Natural killer cell (primary cell): ENCODE measurements at regions not wholly inside any gene's neighbourhood (a gene's known extent, or its start where the extent isn't known, plus 50 kb on each side); places are given as distances from the start of the nearest gene placed in this dataset.

Source experiments
- ATAC-seq, 3 donors: fragments of 150-1000 bp in 2 of 3; fragments of 200-7000 bp in 1 of 3; cut with Tn5 transposase; 1 replicate in 1 of 3; 2 replicates in 2 of 3; pipeline ENCODE4 v1.10.0; 2021; ENCODE audit warnings: mild to moderate bottlenecking in 2 of 3, moderate library complexity in 2 of 3
- DNase-seq, 2 donors: peaks; one replicate each; pipeline versions ENCODE4 v3.0.0 to v3.0.0-alpha.2; 2013 to 2021; ENCODE audit warnings: mixed read lengths in 1 of 2
- H3K27ac ChIP-seq: one replicate; pipeline ENCODE4 v1.5.1; 2013; ENCODE audit warnings: mild to moderate bottlenecking, low read length
- H3K27me3 ChIP-seq: one replicate; pipeline ENCODE4 v1.6.1; 2013; ENCODE audit warnings: low read length; ENCODE audit not compliant: control insufficient read depth, insufficient read depth
- H3K36me3 ChIP-seq: one replicate; pipeline ENCODE4 v1.6.1; 2013; ENCODE audit warnings: low read length; ENCODE audit not compliant: control insufficient read depth, insufficient read depth
- H3K4me1 ChIP-seq: one replicate; pipeline ENCODE4 v1.6.1; 2013; ENCODE audit warnings: low read length; ENCODE audit not compliant: control insufficient read depth, insufficient read depth
- H3K4me3 ChIP-seq: one replicate; pipeline ENCODE4 v1.5.1; 2013; ENCODE audit warnings: low read length
- H3K9me3 ChIP-seq: one replicate; pipeline ENCODE4 v1.6.1; 2013; ENCODE audit warnings: low read length; ENCODE audit not compliant: control insufficient read depth, insufficient read depth
- H3K27ac Mint-ChIP-seq, 2 donors: one replicate each; pipeline ENCODE4 v1.8.0; 2022; ENCODE audit warnings: mild to moderate bottlenecking in 2 of 2, mixed read lengths in 2 of 2, moderate library complexity in 1 of 2
- H3K27me3 Mint-ChIP-seq, 2 donors: one replicate each; pipeline ENCODE4 v1.8.0; 2022; ENCODE audit warnings: low read depth in 2 of 2, mixed read lengths in 2 of 2
- H3K36me3 Mint-ChIP-seq: one replicate; pipeline ENCODE4 v1.8.0; 2022; ENCODE audit warnings: mixed read lengths
- H3K4me1 Mint-ChIP-seq, 2 donors: one replicate each; pipeline ENCODE4 v1.8.0; 2022; ENCODE audit warnings: mixed read lengths in 2 of 2
- H3K4me3 Mint-ChIP-seq: one replicate; pipeline ENCODE4 v1.8.0; 2022; ENCODE audit warnings: mild to moderate bottlenecking, moderate library complexity, mixed read lengths
- H3K9me3 Mint-ChIP-seq, 2 donors: one replicate each; pipeline ENCODE4 v1.8.0; 2022; ENCODE audit warnings: mixed read lengths in 2 of 2
- WGBS: methylation state at CpG from one replicate; pipeline ENCODE4 v1.1.7; 2013; ENCODE audit warnings: missing lambda C conversion rate; ENCODE audit not compliant: insufficient coverage; 5-methylcytosine and 5-hydroxymethylcytosine counted together
- intact Hi-C: fragments of 100-400 bp; cut with micrococcal nuclease; formaldehyde crosslinking; loops from one replicate; pipeline ENCODE4 v1.14.2; 2022
- TF ChIP-seq, protein P1 (sequence below): fragments of 200-600 bp; IDR thresholded peaks from one replicate; pipeline ENCODE4 v1.8.0; 2022; ENCODE audit warnings: antibody characterized with exemption

DNA sequence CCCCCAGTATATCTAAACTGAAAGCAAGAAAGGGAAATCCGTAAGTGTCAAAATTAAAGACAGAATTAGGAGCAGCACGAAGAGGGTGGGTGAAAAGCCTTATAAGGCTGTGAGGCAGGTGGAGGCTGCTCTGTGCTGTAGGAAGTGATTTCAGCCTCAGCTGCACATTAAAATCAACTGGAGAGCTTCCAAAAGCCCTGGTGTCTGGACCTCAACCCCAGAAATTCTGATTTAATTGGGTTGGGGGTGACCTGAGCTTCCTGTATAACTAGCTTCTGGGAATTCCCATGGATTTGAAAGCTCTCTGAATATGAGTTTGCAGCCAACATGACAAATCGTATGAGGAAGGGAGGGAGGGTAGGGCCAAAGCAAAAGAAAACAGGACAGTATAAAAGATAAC lies 242.4 kb upstream of the TMTC4 start:
- no peaks in the 10 kb centered on the region for H3K36me3 ChIP-seq

DNA sequence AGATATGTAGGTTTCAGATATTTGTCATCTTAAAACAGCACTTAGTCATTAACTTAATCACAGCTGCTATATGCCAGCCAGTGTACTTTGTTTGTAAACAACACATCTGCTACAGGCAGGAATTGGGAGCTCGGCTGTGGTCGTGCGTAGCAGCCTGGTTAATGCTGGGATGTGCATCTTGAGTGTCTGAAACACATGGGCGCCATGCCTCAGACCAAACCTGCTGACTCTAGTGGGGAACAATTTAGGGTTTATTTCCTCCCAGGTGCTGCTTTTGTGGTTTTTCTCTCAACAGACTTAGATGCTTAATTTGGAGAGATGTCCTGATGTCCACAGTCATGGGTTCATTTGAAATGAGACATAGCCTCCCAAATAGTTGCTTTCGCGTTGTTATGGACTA lies 238.5 kb upstream of the TMTC4 start:
- peaks cover 18 to 29% of the 10 kb centered on the region in 2 donors for H3K27me3 Mint-ChIP-seq
- no peaks in the 10 kb centered on the region for H3K36me3 Mint-ChIP-seq
- ATAC-seq (no peak), DNase-seq (no peak)
- WGBS, result 82% methylated on average over 6 of the region's 6 CpGs
- intact Hi-C loops, result no loop called here
- Histone ChIP-seq H3K9me3 (no peaks in the 10 kb centered on the region), H3K4me3 (no peak overlapping the region), H3K27ac (no peak overlapping the region), H3K36me3 (no peaks in the 10 kb centered on the region), H3K4me1 (no peaks in the 10 kb centered on the region), H3K27me3 (no peaks in the 10 kb centered on the region)
- H3K27ac Mint-ChIP-seq, result no peak overlapping the region
- no peak overlapping the region for H3K4me3 Mint-ChIP-seq
- peaks cover 0 to 8% of the 10 kb centered on the region in 2 donors for H3K9me3 Mint-ChIP-seq
- TF ChIP-seq, protein P1, sequence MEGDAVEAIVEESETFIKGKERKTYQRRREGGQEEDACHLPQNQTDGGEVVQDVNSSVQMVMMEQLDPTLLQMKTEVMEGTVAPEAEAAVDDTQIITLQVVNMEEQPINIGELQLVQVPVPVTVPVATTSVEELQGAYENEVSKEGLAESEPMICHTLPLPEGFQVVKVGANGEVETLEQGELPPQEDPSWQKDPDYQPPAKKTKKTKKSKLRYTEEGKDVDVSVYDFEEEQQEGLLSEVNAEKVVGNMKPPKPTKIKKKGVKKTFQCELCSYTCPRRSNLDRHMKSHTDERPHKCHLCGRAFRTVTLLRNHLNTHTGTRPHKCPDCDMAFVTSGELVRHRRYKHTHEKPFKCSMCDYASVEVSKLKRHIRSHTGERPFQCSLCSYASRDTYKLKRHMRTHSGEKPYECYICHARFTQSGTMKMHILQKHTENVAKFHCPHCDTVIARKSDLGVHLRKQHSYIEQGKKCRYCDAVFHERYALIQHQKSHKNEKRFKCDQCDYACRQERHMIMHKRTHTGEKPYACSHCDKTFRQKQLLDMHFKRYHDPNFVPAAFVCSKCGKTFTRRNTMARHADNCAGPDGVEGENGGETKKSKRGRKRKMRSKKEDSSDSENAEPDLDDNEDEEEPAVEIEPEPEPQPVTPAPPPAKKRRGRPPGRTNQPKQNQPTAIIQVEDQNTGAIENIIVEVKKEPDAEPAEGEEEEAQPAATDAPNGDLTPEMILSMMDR, result no peak
- no peaks in the 10 kb centered on the region for H3K4me1 Mint-ChIP-seq

More for the DNA sequence above, 242.4 kb upstream of the TMTC4 start:
- no peaks in the 10 kb centered on the region for H3K36me3 Mint-ChIP-seq
- peaks cover 16 to 17% of the 10 kb centered on the region in 2 donors for H3K27me3 Mint-ChIP-seq
- peaks cover 0 to 2% of the 10 kb centered on the region in 2 donors for H3K9me3 Mint-ChIP-seq
- intact Hi-C loops, result no loop called here
- ATAC-seq (no peak), DNase-seq (no peak)
- Histone ChIP-seq H3K27ac (no peak overlapping the region), H3K4me3 (no peak overlapping the region), H3K27me3 (no peaks in the 10 kb centered on the region), H3K9me3 (no peaks in the 10 kb centered on the region), H3K4me1 (no peaks in the 10 kb centered on the region)
- 60% methylated on average over 2 of the region's 3 CpGs for WGBS
- no peak overlapping the region for H3K27ac Mint-ChIP-seq
- H3K4me3 Mint-ChIP-seq, result no peak overlapping the region
- TF ChIP-seq, protein P1, result no peak
- H3K4me1 Mint-ChIP-seq, result no peaks in the 10 kb centered on the region

DNA sequence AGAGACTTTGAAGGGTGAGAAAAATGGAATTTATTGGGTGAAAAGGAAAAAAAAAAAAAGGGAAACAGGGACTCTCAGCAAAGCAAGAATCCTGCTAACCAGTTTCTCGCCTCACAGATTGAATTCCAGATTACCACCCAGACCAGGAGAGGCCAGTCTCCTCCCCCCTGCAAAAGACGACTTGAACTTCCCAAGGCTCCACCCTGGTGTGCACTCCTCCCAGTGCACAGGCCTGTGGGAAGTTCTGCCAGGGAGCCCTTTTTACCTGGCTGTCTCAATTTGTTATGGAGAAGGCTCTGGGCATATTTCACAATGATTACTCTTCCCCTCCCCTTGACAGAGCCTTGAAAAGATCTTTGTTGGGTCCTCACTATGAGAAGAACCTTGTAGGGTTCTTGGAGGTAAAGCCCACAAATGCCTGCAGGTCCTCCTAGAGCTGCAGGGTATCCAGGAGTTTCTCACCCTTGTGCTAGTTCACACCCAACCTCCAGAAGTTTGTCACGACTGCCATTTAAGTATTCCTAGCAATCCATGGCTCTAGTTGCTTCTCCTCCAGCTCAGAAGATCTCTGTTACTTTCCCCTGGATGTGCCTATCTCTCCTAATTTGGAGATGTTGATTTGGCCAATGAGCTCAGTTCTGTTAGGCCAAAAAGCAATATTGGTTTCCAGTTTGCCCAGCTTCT lies 229.8 kb upstream of the TMTC4 start:
- H3K9me3 Mint-ChIP-seq, result peaks cover 0 to 3% of the 10 kb centered on the region in 2 donors
- H3K4me1 ChIP-seq, result no peaks in the 10 kb centered on the region
- no peak for DNase-seq
- H3K4me1 Mint-ChIP-seq, result no peaks in the 10 kb centered on the region
- 56% methylated on average over 3 of the region's 3 CpGs for WGBS
- no peak overlapping the region for H3K27ac ChIP-seq
- no peak overlapping the region for H3K27ac Mint-ChIP-seq
- peaks cover 18 to 20% of the 10 kb centered on the region in 2 donors for H3K27me3 Mint-ChIP-seq
- TF ChIP-seq, protein P1, result no peak
- H3K36me3 Mint-ChIP-seq, result no peaks in the 10 kb centered on the region
- no peaks in the 10 kb centered on the region for H3K9me3 ChIP-seq
- H3K4me3 Mint-ChIP-seq, result no peak overlapping the region
- H3K4me3 ChIP-seq, result no peak overlapping the region
- intact Hi-C loops, result no loop called here
- no peaks in the 10 kb centered on the region for H3K36me3 ChIP-seq
- ATAC-seq, result no peak
- H3K27me3 ChIP-seq, result no peaks in the 10 kb centered on the region
